SU-DHL-6 (cell line): ENCODE measurements at regions not wholly inside any gene's neighbourhood (a gene's known extent, or its start where the extent isn't known, plus 50 kb on each side); places are given as distances from the start of the nearest gene placed in this dataset.
"Not testable (repeated sequence)": the region's sequence is repeated elsewhere in the genome, so short reads cannot be mapped to it uniquely, and the experiment has no call there.

Experiments used
- H2AFZ ChIP-seq: fragments of 200-600 bp; sonication (generic); 2 replicates; pipeline ENCODE4 v1.6.1; 2014; ENCODE audit warnings: low read depth, mild to moderate bottlenecking, moderate library complexity, mixed read lengths, antibody characterized with exemption, low read length; ENCODE audit not compliant: severe bottlenecking
- H3F3A ChIP-seq: fragments of 200-600 bp; shearing (Covaris generic); 2 replicates; pipeline ENCODE4 v1.6.0; 2016; ENCODE audit warnings: antibody characterized with exemption, mild to moderate bottlenecking; ENCODE audit not compliant: insufficient read depth
- H3K27ac ChIP-seq: fragments of 200-600 bp; sonication (generic); 2 replicates; pipeline ENCODE4 v1.5.1; 2016; ENCODE audit warnings: low read depth, mild to moderate bottlenecking, low read length, moderate library complexity, mixed read lengths
- H3K27me3 ChIP-seq: fragments of 200-600 bp; sonication (generic), shearing (Covaris generic); 2 replicates; pipeline ENCODE4 v1.6.0; 2014; ENCODE audit warnings: mild to moderate bottlenecking, low read length
- H3K36me3 ChIP-seq: fragments of 200-600 bp; sonication (generic); 2 replicates; pipeline ENCODE4 v1.6.1; 2014; ENCODE audit warnings: mild to moderate bottlenecking, low read length, mixed read lengths
- H3K4me2 ChIP-seq: fragments of 300-600, 200-600 bp; shearing (Covaris generic), sonication (generic); 2 replicates; pipeline ENCODE4 v1.6.0; 2014; ENCODE audit warnings: low read length, low read depth, mild to moderate bottlenecking; ENCODE audit not compliant: poor library complexity, severe bottlenecking
- H3K4me3 ChIP-seq: fragments of 200-600 bp; sonication (generic); 2 replicates; pipeline ENCODE4 v1.5.1; 2014; ENCODE audit warnings: antibody characterized with exemption, low read length, mild to moderate bottlenecking, mixed read lengths; ENCODE audit not compliant: insufficient read depth, poor library complexity, severe bottlenecking
- H3K79me2 ChIP-seq: fragments of 200-600 bp; sonication (generic); 2 replicates; pipeline ENCODE4 v1.6.1; 2014; ENCODE audit warnings: mild to moderate bottlenecking, low read length, moderate library complexity; ENCODE audit not compliant: insufficient read depth
- H3K9ac ChIP-seq: fragments of 200-600 bp; sonication (generic); 2 replicates; pipeline ENCODE4 v1.7.0; 2014; ENCODE audit warnings: mild to moderate bottlenecking, low read length
- H3K9me2 ChIP-seq: fragments of 200-600 bp; sonication (generic); replicated peaks from 2 replicates; pipeline ENCODE4 v1.6.1; 2014; ENCODE audit warnings: low read length; ENCODE audit not compliant: insufficient read depth
- H3K9me3 ChIP-seq: fragments of 200-600 bp; sonication (generic); 2 replicates; pipeline ENCODE4 v1.6.1; 2014; ENCODE audit warnings: low read length, mixed read lengths; ENCODE audit not compliant: insufficient read depth
- H4K20me1 ChIP-seq: fragments of 200-600 bp; sonication (generic); 2 replicates; pipeline ENCODE4 v1.6.1; 2014; ENCODE audit warnings: low read depth, mild to moderate bottlenecking, antibody characterized with exemption, low read length, moderate library complexity, mixed read lengths
- CTCF ChIP-seq: fragments of 200-600 bp; sonication (generic); IDR thresholded peaks from one replicate; pipeline ENCODE4 v1.5.1; 2017; ENCODE audit warnings: antibody characterized with exemption, mild to moderate bottlenecking, low read length, moderate library complexity; ENCODE audit not compliant: insufficient read depth, poor library complexity, severe bottlenecking
- EZH2phosphoT487 ChIP-seq: fragments of 200-600 bp; sonication (generic), shearing (Covaris generic); conservative IDR thresholded peaks from 2 replicates; pipeline ENCODE4 v1.6.1; 2018; ENCODE audit warnings: mild to moderate bottlenecking, antibody characterized with exemption, low read length, moderate library complexity, mixed read lengths

- Histone ChIP-seq H3K79me2 (no peaks in the 10 kb centered on the region), H3F3A (no peaks in the 10 kb centered on the region), H3K27ac (no peak overlapping the region), H4K20me1 (no peaks in the 10 kb centered on the region), H3K27me3 (no peaks in the 10 kb centered on the region), H3K9ac (no peak overlapping the region), H3K9me3 (no peaks in the 10 kb centered on the region), H3K4me3 (no peak overlapping the region), H3K36me3 (no peaks in the 10 kb centered on the region), H3K9me2 (no peaks in the 10 kb centered on the region), H2AFZ (no peak overlapping the region), H3K4me2 (no peak overlapping the region)
- no peak for TF ChIP-seq EZH2phosphoT487
- TF ChIP-seq CTCF = no peak
These were observed 53.0 kb upstream of the HABP2 start for GRCh38 chr10:113499806-113500205.

GRCh38 chr10:113501031-113501430, 51.8 kb upstream of the HABP2 start:
- H3K79me2 ChIP-seq, H3K4me2 ChIP-seq, H3K27ac ChIP-seq, H3K9me2 ChIP-seq, H2AFZ ChIP-seq, H3F3A ChIP-seq, H3K9ac ChIP-seq, H3K36me3 ChIP-seq, H3K9me3 ChIP-seq, H3K27me3 ChIP-seq, H4K20me1 ChIP-seq, H3K4me3 ChIP-seq: not testable (repeated sequence)
